HG02938 (cell line): ENCODE measurements at regions not wholly inside any gene's neighbourhood (a gene's known extent, or its start where the extent isn't known, plus 50 kb on each side); places are given as distances from the start of the nearest gene placed in this dataset.
"Not testable (repeated sequence)": the region's sequence is repeated elsewhere in the genome, so short reads cannot be mapped to it uniquely, and the experiment has no call there.

Source experiments
- ATAC-seq: cut with Tn5 transposase; IDR thresholded peaks from one replicate; pipeline ENCODE4 v1.9.1; 2021; ENCODE audit warnings: mild to moderate bottlenecking, moderate library complexity; ENCODE audit not compliant: unreplicated experiment

DNA sequence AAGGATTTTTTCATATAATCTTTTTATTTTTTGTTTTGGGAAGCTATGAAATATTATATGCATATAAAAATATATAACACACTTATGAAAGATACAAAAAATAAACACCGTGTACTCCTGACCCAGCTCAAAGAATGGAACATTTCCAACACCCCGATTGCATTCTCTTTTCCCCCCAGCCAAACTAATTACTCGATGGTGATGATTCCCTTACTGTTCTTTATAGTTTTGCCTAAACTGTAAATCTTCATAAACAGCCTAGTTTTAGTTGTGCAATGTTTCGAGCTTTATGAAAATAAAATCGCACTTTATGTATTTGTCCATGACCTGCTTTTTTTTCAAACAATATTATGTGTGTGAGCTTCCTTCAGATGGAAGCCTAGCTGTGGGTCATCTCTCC lies 352.0 kb upstream of the KAZN start:
- ATAC-seq: no peak

DNA sequence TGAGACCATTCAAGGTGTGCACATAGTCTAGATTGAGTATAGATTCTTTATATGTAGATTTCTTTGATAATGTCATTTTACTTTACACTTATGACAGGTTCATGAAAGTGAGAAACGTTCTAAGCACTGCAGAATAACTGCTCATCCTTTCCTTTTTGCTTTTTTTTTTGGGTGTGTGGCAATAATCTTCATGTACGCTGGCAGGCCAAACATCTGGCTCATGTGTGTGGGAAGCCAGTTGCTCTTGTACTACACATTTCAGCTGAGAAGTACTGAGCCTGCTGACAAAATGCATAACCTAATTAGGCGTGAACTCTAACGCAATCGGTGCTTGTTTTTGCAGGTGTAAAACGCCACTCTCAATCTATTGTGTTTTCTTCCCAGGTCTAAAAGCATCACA lies 350.8 kb upstream of the KAZN start:
- ATAC-seq: no peak

DNA sequence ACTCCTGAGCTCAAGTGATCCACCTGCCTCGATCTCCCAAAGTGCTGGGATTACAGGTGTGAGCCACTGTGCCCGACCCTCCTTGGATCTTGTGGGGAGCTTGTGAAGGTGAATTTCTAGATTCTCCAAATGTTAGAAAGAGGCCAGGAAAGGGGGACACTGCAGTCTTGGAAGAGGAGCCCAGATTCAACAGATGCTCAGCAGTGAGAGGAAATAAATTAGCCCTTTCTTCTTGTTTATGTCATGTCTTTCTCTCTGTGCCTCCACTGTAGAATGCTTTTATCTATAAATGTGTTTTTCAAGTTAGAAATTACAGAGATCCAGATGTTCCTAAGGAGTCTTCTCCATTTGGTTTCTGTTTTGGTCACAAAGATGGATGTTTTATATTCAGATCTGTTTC lies 346.6 kb upstream of the KAZN start:
- ATAC-seq: no peak

DNA sequence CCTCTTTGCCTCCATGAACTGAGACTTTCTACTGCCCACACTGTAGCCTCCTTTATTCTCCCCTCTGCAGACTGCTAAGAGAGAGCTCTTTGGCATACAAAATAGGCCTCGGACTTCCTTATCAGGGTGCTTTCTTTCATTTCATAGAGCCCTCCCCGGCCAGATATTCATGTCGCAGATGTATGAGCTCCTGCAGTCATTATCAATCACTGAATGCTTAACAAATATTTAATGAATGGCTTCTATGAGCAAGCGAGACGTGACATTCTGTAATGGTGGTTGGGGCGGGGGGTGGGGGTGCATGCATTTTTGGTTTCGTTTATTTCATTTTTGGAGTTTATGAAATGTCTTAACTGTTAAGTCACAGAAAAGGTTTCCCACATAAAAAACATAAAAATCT lies 344.8 kb upstream of the KAZN start:
- no peak for ATAC-seq

DNA sequence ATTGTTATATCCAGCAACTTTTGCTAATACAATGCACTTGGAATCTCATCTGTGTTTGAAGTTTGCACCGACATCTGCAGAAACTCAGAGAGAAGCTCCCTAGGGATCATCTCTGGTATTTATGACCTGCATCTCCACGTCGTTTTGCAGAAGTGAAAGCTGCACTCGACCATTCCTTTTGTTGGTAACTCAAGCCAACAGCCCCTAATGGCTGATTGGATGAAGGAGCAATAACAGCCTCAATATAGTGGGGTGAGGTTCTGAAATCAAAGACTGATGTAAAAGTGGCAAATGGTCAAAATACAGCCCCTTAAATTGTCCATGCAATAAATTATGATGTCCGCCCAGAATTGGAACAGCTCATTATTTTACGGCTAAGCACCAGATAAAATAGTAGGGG lies 344.2 kb upstream of the KAZN start:
- no peak for ATAC-seq

DNA sequence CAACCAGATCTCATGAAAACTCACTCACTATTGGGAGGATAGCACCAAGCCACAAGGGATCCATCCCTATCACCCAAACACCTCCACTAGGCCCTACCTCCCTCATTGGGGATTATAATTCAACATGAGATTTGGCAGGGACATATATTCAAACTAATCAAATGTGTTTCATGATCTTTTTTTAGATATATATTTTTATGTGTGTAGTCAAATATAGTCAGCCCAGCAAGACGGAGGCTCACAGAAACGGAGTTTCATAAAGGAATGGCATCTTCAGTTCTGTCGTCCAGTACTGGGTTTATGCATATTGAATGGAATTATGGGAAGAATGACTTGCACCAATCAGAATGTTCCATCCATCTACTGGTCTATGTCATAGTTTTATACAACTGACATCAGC lies 343.3 kb upstream of the KAZN start:
- ATAC-seq: no peak

DNA sequence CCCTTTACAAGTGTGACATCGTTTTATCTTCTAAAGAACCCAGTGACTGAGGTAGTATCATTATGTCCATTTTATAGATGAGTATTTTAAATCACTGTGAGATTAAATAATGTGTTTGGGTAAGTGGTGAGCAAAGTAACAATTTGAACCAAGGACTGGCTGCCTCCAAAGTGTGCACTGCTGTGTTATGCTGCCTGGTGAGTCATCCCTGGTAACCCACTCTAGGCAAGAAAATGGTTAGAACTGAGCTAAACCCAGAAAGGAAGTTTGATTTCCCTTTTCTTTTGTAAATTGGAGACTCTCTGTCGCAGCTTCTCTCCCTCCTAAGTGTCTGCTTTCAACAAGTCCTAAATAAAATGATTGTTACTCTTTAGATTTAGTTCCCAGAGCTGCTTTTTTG lies 342.8 kb upstream of the KAZN start:
- ATAC-seq: no peak

DNA sequence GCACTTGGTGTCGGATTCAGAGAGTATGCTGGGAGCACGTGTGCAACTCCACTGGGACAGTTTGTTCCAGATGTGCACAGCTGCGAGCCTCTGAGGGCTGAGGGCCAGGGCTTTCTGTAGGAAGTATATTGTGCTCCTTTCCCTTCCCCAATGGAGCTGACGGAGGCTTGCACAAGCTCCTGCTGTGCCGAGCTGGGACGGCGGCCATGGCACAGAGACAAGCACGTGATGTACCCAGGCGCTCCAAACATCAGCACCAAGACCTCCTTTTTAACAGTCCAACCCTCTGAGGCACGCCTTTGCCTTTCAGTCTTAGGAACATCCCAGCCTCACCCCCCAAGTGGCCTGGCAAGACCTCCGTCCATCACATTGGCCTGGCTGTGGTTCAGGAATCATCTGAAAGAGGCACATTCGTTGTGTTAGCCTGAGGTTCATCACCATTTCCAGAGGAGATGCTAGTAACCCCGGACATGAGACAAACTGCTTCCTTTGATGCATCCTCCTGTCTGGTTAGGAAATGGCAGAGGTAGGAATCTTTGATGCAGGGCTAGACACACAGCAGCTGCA lies 339.2 kb upstream of the KAZN start:
- ATAC-seq: no peak

DNA sequence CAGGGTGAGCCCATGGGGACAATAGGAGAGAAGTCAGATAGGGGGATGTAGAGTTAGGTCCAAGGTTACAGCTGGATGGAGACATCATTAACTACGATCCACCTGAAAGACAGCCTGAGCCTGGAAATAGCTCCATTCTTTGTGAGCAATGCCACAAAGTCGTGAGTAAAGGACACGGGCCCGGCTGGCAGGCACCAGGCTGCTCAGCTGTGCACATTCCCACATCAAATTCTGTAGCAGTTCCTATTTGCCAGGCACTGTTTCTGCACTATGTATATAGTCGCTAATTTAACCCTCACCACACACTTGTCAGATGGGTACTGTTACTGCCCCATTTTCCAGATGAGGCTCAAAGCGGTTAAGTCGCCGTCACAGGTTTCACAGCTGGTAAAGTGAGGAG lies 338.0 kb upstream of the KAZN start:
- no peak for ATAC-seq

DNA sequence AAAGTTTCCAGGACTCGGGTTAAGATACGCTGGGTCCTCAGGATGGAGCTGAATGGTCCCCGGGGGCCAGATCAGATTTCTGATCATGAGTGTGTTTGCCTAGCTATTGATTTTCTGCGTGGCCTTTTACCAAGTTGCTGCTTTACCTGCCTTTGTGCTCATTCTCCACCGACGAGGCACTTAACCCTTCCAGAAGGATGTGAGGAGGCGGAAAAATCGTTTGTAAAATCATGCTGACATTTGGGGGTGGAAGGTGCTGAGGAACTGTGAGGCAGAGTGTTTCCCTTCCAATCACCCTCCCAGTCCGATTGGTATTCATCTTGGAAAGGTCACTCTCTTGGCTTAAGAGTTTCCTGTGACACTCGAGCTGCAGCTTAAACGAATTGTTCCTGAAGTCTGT lies 337.1 kb upstream of the KAZN start:
- ATAC-seq: no peak

DNA sequence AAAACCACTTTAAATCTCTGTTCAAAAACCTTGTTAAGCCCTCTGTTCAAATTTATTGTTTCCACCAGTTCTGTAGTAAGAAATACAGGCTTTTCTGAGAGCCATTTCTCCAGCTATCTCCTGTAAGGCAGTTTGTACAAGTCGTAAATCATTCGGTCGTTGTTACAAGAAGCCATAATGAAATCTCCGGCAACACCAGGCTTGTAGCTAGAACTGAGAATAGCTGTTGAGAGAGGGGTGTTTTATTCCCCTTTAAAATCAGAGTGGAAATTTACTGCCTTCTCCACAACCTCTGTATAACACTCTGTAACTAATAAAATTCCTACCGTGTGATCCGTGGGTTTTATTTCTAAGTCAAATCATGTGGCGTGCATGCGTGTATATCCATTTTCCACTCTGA lies 335.8 kb upstream of the KAZN start:
- no peak for ATAC-seq

DNA sequence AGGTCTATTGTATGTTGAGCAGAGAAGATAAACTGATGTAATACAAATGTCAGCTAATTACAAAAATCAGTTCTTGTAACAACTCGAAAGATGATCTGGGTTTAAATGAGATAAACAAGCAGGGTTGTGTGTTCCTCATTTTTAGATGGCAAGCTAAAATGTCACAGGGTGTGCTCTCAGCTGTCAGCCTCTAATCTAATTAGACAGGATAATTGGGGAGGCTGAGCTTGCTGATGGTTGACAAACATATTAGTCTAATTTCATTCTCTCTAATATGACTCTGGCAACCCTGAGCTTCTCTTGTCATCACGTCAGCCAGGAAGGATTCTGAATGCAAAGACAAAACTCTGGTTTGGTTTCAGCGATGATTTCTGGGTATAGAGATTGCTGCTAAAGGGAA lies 335.3 kb upstream of the KAZN start:
- ATAC-seq: no peak

DNA sequence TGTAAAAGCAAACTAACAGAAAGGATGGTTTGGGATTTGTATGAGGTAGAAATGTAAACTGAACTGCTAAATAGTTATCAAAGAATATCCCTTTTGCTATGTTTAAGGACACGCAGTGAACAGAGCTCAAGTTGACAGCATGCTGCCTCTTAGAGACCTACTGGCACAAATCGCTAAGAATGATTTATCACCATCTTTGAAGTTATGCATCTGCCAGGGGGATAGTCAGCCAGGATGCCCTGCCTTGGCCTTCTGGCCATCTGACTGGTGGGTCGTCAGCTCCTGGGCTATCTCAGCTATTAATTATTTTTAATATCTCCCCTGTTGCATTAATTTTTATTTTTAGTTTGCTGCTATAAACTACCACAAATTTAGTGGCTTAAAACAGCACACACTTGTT lies 334.8 kb upstream of the KAZN start:
- ATAC-seq: no peak

DNA sequence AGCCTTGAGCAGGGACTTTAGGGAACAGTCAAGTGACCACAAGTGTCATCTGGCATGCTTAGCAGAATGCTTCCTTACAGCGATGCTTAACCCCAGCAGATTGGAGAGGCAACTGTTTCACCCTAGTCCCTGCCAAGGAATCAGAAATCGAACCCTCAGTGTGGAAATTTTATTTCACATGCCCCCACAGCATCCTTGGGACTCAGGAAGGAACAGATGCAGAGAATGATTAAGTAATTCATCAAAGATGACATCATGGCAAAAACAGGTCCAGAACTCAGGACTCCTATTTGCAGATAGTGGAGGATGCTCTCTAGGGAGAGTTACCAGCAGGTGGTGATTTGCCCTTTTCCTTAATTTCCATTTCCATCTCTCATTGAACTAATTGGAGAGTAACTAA lies 333.0 kb upstream of the KAZN start:
- ATAC-seq: no peak

DNA sequence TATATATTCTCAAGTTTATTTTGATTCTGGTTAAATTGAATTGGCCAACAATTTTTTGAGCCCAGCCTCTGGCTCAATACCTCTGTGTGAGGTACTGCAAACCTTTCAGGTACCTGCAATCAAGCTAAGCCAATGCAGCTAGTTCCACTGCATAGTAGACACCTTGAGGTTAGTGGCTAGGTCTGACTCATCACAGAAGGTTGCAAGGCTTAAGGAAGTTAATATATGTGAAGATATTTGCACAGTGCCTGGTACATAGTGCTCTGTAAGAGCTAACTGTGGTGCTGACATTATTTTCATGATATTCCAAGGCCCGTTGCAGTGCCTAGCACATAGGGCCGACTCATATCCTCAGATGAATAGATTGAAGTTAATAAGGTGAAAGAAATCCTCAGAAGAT lies 330.5 kb upstream of the KAZN start:
- no peak for ATAC-seq

DNA sequence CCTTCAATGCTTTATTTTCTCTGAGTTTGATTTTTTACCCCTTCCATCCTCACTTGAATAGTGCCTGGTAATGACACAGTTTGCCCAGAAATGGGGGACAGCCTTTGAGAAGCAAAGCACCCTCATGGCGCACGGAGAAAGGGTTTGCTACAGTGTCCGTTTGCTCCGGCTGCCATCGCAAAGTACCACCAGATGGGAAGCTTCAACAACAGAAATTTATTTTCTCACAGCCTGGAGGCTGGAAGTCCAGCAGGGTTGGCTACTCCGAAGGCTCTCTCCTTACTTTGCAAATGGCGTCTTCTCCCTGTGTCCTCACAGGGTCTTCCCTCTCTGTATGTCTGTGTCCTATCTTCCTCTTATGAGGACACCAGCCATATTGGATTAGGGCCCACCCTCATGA lies 327.7 kb upstream of the KAZN start:
- no peak for ATAC-seq

DNA sequence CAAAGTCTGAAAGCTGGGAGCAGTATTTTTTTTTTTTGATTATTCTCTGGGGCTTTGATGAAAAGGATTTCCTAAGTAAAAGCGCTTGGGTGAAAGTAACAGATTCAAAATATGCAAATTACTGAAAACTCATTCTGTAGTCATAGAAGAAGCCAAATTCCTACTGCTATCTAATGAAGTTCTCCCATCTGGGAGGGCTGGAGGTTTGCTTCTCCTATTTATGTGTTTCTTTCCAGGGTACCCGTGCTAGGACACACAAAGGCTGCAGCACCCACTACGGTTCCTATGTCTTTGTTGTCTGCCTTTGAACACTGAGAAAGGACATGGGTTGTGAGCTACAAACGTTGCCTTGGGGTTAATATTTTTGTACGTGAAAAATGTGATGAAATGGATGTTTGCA lies 324.7 kb upstream of the KAZN start:
- ATAC-seq: no peak

DNA sequence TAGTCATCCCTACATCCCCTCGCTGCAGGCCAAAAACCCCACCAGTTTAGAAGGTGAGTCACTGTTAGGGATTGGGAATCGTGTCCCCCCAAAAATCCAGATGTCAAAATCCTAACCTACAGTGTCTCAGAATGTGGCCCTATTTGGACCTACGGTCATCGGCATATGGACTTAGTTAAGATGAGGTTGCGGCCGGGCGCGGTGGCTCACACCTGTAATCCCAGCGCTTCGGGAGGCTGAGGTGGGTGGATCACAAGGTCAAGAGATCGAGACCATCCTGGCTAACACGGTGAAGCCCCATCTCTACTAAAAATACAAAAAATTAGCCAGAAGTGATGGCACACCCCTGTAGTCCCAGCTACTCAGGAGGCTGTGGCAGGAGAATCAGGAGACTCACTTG lies 318.6 kb upstream of the KAZN start:
- ATAC-seq: not testable (repeated sequence)

DNA sequence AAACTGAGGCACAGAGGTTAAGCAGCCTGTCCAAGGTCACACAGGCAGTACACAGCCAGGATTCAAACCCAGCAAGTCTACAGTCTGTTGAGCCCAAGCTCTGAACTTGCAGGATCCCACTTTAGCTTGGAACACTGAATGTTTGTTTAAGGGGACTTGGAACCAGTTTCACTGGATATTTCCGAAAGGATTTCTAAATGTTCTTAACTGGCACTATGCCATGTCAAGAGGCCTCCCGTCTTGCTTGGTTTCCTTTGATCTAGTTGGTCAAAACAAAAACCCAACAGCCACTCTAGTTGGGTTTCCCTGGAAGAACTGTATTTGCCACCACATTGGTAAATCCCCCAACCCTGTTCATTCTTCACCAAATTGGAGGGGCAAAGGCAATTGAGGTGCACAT lies 317.6 kb upstream of the KAZN start:
- ATAC-seq: no peak

DNA sequence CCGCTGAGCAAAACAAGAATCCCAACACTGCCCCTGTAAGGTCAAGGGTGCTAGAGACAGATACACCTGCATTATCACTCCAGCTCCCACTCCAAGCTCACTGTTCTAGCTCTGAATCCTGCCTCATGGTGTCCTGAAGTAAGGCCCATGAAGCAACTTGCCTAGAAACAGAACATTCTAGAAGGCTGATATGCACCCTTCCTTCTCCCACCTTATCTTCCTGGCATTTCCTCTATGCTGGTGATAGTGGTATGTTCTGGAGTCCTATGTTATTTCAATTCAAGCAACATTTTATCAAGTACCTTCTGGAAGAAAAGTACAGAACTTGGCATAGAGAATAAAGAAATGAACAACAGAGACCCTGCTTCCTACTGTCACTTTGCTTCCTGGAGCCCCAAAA lies 317.1 kb upstream of the KAZN start:
- no peak for ATAC-seq

DNA sequence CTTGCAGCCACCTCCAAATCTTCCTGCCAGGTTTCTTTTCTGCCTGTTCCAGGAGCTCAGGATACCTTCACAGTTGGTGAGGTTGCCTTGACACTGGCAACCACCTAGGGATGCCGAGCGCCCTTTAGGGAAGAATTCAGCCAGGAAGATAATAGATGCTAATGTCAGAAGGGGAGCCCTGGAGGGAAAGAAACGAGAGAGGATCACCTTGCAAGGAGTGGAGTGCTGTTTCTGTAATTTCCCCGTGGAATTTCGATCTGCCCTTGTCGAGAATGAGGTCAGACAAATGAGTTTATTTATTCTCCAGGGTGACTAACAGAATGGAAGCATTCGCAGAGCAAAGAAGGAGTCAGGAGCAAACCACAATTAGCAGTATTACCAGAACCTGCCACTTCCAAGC lies 315.8 kb upstream of the KAZN start:
- no peak for ATAC-seq

DNA sequence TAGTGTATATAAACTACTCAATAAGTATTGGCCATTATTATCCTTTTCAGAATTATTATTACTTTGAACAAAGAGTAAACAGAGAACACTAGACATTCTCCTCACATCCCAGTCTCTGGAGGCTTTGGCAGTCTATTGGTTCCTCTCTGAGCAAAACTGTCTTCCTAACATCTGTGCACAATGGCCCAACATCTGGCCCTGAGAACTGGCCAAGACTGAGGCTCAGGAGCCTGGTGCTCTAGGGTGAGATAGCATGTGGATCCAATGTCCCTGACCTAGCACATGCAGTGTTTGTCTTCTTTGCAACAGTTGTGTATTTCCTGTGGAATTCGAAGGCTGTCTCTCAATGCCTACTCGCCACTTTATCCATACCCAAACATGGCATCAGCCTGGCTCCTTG lies 313.2 kb upstream of the KAZN start:
- ATAC-seq: no peak

DNA sequence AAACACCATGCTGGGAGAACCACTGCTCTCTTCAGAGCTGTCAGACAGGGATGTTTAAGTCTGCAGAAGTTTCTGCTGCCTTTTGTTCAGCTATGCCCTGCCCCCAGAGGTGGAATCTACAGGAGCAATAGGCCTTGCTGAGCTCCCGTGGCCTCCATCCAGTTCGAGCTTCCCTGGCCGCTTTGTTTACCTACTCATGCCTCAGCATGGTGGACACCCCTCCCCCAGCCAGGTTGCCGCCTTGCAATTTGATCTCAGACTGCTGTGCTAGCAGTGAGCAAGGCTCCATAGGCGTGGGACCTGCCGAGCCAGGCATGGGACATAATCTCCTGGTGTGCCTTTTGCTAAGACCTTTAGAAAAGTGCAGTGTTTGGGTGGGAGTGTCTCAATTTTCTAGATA lies 307.3 kb upstream of the KAZN start:
- not testable (repeated sequence) for ATAC-seq

DNA sequence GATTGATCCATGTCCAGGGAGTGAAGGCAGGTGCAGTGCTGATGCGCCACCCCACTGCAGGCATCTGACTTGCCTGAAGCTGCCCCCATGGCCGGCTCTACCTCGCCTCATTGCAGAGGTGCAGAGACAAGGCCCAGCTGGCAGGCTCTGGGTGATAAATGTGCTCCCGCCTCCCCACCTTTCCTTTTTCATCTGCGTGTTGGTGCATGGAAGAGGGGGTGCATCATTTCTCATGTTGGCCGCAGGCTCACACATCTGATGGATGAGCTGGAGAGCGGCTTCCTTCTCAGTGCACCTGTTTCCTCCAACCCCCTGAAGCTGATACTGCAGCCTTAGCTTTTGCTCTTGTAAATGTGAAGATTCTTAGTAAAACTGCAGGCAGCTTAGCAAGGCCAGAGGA lies 306.0 kb upstream of the KAZN start:
- no peak for ATAC-seq
